HepG2 (cell line): ENCODE measurements at regions not wholly inside any gene's neighbourhood (a gene's known extent, or its start where the extent isn't known, plus 50 kb on each side); places are given as distances from the start of the nearest gene placed in this dataset.

Experiments
- AGO1 ChIP-seq: fragments of 200-400 bp; formaldehyde crosslinking; IDR thresholded peaks from 2 replicates; pipeline ENCODE4 v1.6.1; 2017; ENCODE audit warnings: mild to moderate bottlenecking, low read depth, low read length, moderate library complexity; ENCODE audit not compliant: poor library complexity, severe bottlenecking
- ATF6 ChIP-seq: sonication (generic); formaldehyde crosslinking; conservative IDR thresholded peaks from 2 replicates; pipeline ENCODE4 v1.4.0; 2020; ENCODE audit warnings: missing genetic modification reagents
- NFYB ChIP-seq: sonication (generic); formaldehyde crosslinking; IDR thresholded peaks from 2 replicates; pipeline ENCODE4 v1.4.0; 2020; ENCODE audit warnings: missing genetic modification reagents
- POLR2A ChIP-seq, 2 experiments: IDR thresholded peaks; 2 replicates each; pipeline ENCODE4 v1.6.1; 2011; ENCODE audit warnings: low read depth in 2 of 2, low read length in 2 of 2, mild to moderate bottlenecking in 1 of 2, moderate library complexity in 1 of 2; ENCODE audit not compliant: insufficient read depth in 1 of 2
- TBL1XR1 ChIP-seq: fragments of 150-350 bp; IDR thresholded peaks from 2 replicates; pipeline ENCODE4 v1.6.1; 2014; ENCODE audit warnings: borderline replicate concordance, low read length; ENCODE audit not compliant: partially characterized antibody
- ZNF138 ChIP-seq: sonication (generic); formaldehyde crosslinking; IDR thresholded peaks from 2 replicates; pipeline ENCODE4 v1.5.0; 2020; ENCODE audit warnings: mild to moderate bottlenecking, low read depth, missing genetic modification reagents
- TF ChIP-seq, protein P1 (sequence below): sonication (generic); formaldehyde crosslinking; IDR thresholded peaks from 2 replicates; pipeline ENCODE4 v1.5.0; 2020; ENCODE audit warnings: mild to moderate bottlenecking, missing genetic modification reagents, moderate library complexity

DNA sequence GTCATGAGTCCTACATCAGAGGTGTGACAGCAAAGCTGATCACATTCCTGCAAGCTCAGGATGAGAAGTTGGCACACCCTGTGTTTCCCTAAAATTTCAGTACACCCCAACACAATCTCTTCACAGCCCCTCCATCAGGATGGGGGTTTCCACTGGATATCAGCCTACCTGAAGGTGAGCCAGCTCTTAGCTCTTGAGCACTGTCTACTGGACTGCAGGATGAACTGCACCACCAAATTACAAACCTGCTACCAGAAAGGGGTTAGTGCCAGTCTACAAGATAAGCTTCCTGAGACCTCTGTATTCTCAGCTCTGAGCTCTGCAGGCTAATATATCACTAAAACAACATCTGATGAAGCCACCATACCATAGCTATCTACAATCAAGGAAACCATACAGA lies 1616.2 kb upstream of the SPRY2 start:
- no peak for TF ChIP-seq ATF6
- TF ChIP-seq POLR2A (IDR thresholded peaks at IDR 0.05; ENCODE audit: insufficient read depth in 1 of 2, low read depth in 2 of 2, low read length in 2 of 2) = no peak
- TF ChIP-seq, protein P1, sequence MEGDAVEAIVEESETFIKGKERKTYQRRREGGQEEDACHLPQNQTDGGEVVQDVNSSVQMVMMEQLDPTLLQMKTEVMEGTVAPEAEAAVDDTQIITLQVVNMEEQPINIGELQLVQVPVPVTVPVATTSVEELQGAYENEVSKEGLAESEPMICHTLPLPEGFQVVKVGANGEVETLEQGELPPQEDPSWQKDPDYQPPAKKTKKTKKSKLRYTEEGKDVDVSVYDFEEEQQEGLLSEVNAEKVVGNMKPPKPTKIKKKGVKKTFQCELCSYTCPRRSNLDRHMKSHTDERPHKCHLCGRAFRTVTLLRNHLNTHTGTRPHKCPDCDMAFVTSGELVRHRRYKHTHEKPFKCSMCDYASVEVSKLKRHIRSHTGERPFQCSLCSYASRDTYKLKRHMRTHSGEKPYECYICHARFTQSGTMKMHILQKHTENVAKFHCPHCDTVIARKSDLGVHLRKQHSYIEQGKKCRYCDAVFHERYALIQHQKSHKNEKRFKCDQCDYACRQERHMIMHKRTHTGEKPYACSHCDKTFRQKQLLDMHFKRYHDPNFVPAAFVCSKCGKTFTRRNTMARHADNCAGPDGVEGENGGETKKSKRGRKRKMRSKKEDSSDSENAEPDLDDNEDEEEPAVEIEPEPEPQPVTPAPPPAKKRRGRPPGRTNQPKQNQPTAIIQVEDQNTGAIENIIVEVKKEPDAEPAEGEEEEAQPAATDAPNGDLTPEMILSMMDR (CRISPR knock-in tag) = peak; percentile 32
- no peak for TF ChIP-seq NFYB
- TF ChIP-seq TBL1XR1 = no peak
- TF ChIP-seq AGO1 = no peak
- TF ChIP-seq ZNF138 = no peak
